NCI-H748 (cell line): ENCODE measurements at regions not wholly inside any gene's neighbourhood (a gene's known extent, or its start where the extent isn't known, plus 50 kb on each side); places are given as distances from the start of the nearest gene placed in this dataset.
"Not testable (repeated sequence)": the region's sequence is repeated elsewhere in the genome, so short reads cannot be mapped to it uniquely, and the experiment has no call there.

Source experiments
- DNase-seq: peaks from one replicate; lab custom pipeline; 2025; ENCODE audit not compliant: unreplicated experiment; lab: John Stamatoyannopoulos, UW

GRCh38 chr2:109718139-109718538 lies 76.0 kb upstream of the RGPD5 start:
- no peak for DNase-seq

DNA sequence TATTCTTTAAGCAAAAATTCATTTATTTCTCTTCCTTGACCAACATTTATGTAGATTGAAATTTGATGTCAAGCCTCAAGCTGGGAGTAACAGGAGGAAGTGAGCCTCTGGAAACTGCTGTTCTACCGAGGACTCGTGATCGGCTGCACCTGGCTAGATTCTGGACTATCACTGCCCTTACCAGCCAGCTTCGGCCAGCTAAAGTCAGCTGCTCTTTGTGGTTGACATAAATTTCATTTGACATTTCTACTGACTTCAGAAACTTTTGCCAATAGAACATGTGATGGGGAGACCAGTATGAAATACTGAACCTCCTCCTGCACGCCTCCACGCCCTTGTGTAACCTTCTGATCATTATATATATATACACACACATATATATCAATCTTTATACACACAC lies 74.2 kb upstream of the RGPD5 start:
- no peak for DNase-seq

DNA sequence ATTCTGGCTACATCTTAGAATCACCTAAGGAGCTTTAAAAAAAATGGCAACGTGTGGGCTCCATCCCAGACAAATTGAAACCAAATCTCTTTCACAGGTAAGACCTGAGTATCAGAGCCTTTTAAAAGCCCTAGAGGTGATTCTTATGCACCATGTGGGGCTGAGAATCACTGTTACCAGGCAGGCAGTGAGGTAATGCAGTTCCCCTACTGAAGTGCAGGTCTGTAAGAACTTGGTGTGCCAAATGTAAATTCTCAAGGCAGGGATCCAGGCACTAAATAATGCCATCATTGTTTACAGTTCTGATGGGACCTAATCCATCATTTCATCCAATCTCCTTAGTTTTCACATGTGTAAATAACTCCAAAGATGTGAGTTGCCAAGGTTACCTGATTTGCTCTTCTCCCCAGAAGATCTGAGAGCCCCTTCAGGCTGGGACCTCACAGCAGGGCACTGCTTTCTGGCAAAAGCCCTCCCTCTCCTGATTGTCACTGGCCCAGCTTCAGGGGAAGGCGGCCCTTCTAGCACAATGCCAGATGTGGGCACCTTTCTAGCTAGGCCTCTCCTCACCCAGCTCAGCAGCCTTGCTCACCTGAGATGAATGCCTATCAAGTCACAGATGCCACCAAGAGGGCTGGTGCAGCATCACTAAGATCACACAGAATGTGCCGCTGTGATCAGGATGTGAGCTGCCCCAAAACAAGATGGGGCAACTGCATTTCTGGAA lies 73.6 kb upstream of the RGPD5 start:
- DNase-seq: no peak

DNA sequence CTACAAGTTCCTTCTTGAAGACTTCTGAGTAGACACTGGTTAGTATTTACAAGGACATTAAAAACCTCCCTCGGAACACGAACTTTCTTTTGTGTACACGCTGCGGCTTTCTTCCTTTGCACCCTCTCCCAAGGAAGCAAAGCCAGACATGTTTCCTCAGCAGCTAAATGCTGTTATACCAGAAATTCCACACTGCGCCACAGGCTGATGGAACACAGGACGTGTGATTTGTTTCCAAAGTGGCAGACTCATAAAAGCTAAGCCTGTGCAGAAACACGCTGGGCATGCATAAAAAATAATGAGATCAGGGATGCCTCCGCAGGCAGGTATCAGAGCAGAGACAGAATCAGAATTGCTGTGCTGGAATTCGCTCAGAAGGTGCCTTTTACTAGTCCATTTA lies 73.0 kb upstream of the RGPD5 start:
- no peak for DNase-seq

DNA sequence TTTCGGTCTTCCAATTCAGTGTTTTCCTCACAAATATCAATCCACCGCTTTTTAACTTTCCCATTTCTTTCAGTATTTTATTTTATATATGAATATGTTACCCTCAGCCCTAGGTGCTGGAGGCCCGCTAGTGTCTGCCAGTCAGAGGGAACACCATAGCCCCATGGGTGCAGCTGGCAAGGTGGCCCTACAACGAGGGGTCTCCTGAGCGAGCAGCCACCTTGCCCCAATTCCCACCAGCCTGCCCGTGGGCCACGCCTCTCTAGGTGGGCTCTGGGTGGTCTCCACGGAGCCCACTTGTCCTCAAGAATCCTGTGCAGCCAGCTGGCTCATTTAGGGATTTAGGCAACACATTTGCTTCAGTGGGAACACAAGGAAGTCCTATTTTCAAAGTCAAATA lies 72.5 kb upstream of the RGPD5 start:
- no peak for DNase-seq

GRCh38 chr2:109722026-109722425 lies 72.1 kb upstream of the RGPD5 start:
- no peak for DNase-seq

DNA sequence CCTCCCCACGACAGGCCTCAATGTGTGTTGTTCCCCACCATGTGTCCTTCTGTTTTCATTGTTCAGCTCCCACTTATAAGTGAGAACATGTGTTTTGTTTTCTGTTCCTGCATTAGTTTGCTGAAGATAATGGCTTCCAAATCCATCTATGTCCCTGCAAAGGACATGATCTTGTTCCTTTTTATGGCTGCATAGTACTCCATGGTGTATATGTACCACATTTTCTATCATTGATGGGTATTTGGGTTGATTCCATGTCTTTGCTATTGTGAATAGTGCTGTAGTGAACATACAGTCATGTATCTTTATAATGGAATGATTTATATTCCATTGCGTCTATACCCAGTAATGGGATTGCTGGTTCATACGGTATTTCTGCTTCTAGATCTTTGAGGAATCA lies 71.5 kb upstream of the RGPD5 start:
- not testable (repeated sequence) for DNase-seq

DNA sequence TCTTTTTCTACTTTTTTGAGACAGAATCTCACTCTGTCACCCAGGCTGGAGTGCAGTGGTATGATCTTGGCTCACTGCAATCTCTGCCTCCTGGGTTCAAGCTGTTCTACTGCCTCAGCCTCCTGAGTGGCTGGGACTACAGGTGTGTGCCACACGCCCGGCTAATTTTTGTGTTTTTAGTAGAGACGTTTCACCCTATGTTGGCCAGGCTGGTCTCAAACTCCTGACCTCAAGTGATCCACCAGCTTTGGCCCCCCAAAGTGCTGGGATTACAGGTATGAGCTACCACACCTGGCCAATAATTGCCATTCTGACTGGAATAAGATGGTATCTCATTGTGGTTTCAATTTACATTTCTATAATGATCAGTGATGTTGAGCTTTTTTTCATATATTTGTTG lies 71.0 kb upstream of the RGPD5 start:
- not testable (repeated sequence) for DNase-seq

DNA sequence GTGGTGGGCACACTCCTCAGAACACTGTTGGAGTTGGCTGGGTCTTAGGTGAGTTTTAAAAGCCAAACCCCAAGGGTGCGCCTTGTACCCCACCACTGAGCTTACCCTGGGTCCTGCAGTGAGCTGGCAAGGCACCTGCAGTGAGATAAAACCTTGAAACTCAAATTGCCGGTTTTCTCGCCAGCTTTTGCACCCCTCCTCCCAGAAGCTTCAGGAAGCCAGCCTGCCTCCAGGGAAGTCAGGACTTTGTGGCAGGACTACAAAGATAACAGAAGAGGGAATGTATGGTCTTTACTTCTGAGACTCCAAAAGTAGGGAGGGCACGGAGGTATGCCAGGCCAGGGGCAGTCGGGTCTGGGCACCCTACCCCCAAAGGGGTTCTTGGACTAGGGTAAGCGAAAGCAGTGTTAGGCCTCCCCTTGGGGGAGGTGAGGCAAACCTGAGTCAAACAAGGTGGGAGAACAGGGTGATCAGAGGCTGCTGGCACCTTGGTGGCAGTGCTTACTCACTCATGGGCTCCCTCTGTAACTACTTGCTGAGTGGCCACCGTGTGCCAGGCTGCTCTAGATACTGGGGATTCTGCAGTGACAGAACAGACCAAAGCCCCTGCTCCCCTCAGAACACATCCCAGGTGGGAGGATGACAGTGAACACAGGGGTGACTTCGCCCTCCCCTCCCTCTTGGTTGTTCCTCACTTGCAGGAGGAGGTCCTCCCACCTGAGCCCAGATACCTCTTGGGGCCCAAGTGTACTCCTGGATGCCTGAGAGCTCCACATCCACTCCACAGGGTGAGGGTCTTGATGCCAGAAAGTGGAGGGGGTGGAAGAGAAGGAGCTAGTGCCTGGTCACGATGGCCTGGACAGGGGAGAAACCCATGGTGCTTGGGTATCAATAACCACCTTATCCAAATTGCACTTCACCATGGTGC lies 69.3 kb upstream of the RGPD5 start:
- no peak for DNase-seq

DNA sequence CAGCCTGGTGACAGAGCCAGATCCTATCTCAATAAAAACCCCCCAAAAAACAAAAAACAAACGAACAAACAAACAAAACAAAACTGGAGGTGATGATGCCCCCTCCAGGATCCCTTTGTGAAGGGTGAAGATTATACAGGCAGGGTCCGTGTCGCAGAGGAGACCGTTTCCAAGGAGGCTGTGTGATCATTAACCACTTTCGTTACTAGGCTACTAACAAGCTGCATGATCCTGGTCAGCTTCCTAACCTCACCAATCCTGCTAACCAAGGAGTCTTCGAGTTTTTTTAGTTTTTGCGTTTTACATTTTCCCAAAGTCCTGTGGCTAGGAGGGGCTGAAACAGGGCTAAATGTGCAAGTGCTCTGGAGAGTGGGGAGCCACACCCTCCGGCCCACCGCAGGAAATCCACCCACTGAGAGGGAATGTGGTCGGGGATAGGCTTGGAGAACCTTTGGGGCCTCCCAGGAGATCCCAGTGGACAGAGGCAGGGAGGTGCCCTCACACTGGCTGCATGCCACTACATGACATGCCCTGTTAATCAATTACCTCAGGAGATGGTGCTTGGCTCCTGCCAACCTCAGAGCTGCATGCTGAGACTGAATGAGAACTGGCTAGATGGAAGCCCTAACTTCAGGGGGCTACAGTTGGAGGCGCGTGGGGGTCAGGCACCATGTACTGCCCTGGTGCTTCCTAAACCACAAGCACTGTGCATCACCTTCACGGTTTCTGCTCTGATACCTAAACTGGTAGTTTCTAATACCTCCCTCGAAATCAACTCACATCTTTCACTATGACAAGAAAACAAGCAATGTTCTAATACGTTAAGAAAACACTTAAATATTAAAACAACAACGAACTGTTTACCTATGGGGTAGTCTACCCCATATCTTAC lies 67.5 kb upstream of the RGPD5 start:
- DNase-seq: no peak

- no peak for DNase-seq
Measured at GRCh38 chr2:109727929-109728447, 66.1 kb upstream of the RGPD5 start.

- not testable (repeated sequence) for DNase-seq
Measured at GRCh38 chr2:109733746-109734145, 60.4 kb upstream of the RGPD5 start.

DNA sequence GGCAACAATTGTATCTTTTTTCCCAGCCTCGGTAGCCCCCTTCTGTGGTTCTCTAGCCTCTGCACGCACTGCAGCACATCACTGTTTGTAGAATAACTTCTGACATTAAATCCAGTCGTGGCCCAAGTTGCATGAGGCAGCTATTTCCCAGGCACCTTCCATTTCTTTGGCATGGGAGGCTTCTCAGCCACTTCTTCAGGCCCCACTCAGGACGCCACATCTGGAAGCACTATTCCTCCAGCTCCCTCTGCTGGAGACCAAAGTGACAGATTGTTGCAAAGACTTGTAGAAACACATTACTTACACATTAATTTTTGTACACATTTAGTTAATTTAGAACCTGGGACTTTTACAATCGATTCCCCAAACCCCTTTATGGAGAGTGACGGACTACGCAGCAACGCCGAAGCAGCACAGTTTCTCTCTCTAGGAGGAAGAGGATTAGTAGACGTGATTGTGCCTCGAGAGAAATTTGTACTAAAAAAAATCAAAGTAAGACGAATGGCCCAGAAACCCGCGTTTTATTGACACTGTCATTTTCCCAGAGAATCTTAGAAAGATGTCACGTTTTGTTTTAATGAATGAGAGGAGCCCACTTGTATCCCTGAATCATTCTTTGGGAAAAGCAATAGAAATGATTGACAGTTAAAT lies 57.8 kb upstream of the RGPD5 start:
- peak; percentile 29 for DNase-seq
